ENCODE measurements at regions not wholly inside any gene's neighbourhood (a gene's known extent, or its start where the extent isn't known, plus 50 kb on each side); places are given as distances from the start of the nearest gene placed in this dataset.
"Not testable (repeated sequence)": the region's sequence is repeated elsewhere in the genome, so short reads cannot be mapped to it uniquely, and the experiment has no call there.

DNA sequence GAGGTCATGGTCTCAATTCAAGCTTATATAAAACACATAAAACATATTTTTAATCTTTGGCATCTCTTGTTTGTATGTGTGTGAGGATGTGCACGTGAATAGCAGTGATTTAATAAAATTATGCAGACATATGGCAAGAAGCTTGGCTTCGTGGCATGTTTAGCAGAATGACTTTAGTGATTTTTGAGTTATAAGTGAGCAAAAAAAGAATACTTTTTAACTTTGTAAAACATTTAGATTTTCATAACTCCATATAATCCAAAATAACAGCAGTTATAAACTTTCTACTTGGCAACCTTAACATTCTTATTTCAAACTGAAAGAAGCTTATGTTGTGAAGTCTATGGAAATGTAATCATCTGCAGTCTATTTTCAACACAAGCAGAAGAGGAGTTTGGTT lies 120.6 kb downstream of the SLITRK1 start:
- in situ Hi-C loops (cut with MboI) (no loop called here), intact Hi-C loops (cut with micrococcal nuclease; ENCODE audit: unreplicated experiment) (no loop called here)
- no peaks in the 10 kb centered on the region for H3K4me1 ChIP-seq (ENCODE audit: control insufficient read depth, insufficient read depth, low read length)
- RAD21 ChIA-PET (ENCODE audit: unreplicated experiment), result interaction anchor here (0.7 kb wide), 1 partner anchor 19 kb away, joined by 3 read pairs; no protein-coding TSS in a partner anchor
- no peak overlapping the region for H3K4me2 ChIP-seq (ENCODE audit: control insufficient read depth, insufficient read depth)
- DNase-seq (ENCODE audit: low read depth, low spot score), result no peak
- no peaks in the 10 kb centered on the region for H3K36me3 ChIP-seq (ENCODE audit: control insufficient read depth in 2 of 2, insufficient read depth in 2 of 2, low read length in 1 of 2)
- no peaks in the 10 kb centered on the region for H3K79me2 ChIP-seq (ENCODE audit: control insufficient read depth, insufficient read depth, low read length)
- POLR2A ChIA-PET, result no interaction called here
- no peak for ATAC-seq
- H3K27me3 ChIP-seq (replicated peaks in 1 of 2; ENCODE audit: control insufficient read depth in 2 of 2, insufficient read depth in 2 of 2, low read length in 1 of 2), result no peaks in the 10 kb centered on the region
- no peak for FAIRE-seq
- SMC1A ChIA-PET (ENCODE audit: uncharacterized antibody, unreplicated experiment), result no interaction called here
- H3K9me3 ChIP-seq (replicated peaks; ENCODE audit: control insufficient read depth, insufficient read depth, low read length), result no peaks in the 10 kb centered on the region
- CTCF ChIA-PET, result no interaction called here
- H3K9ac ChIP-seq (ENCODE audit: control insufficient read depth, insufficient read depth, low read length), result no peak overlapping the region
- H4K20me1 ChIP-seq (ENCODE audit: control insufficient read depth, insufficient read depth), result no peaks in the 10 kb centered on the region
- no peak overlapping the region for H3K4me3 ChIP-seq
- BruUV-seq (replicated peaks), result no TSS peak
- TF ChIP-seq SMC3 (IDR thresholded peaks at IDR 0.05; ENCODE audit: borderline replicate concordance, low read length) (no peak), SUZ12 (IDR thresholded peaks at IDR 0.05; ENCODE audit: unreplicated experiment) (no peak), JUND (IDR thresholded peaks at IDR 0.05; ENCODE audit: low read depth, low read length) (no peak), IKZF1 (conservative IDR thresholded peaks at IDR 0.05) (no peak), EGR1 (IDR thresholded peaks at IDR 0.05; ENCODE audit: borderline replicate concordance in 1 of 2, low read depth in 2 of 2, low read length in 2 of 2) (no peak), ZNF384 (IDR thresholded peaks at IDR 0.05; ENCODE audit: borderline replicate concordance, low read depth, low read length) (no peak), NBN (IDR thresholded peaks at IDR 0.05) (no peak), CHD2 (IDR thresholded peaks at IDR 0.05; ENCODE audit: borderline replicate concordance, low read depth, low read length) (no peak), SMAD5 (IDR thresholded peaks at IDR 0.05; ENCODE audit: low read depth) (no peak), RUNX3 (IDR thresholded peaks at IDR 0.05; ENCODE audit: low read length) (no peak), HDAC2 (IDR thresholded peaks at IDR 0.05) (no peak), CHD1 (IDR thresholded peaks at IDR 0.05; ENCODE audit: low read depth, low read length) (no peak), POLR2AphosphoS5 (IDR thresholded peaks at IDR 0.05; ENCODE audit: low read length) (no peak), CUX1 (IDR thresholded peaks at IDR 0.05; ENCODE audit: insufficient replicate concordance, low read depth, low read length) (no peak), BMI1 (IDR thresholded peaks at IDR 0.05; ENCODE audit: borderline replicate concordance) (no peak), MEF2A (IDR thresholded peaks at IDR 0.05; ENCODE audit: insufficient read depth, low read depth, low read length) (no peak)
- no peak overlapping the region for H3K27ac ChIP-seq (ENCODE audit: control insufficient read depth, insufficient read depth)
- WGBS (ENCODE audit: insufficient coverage, insufficient replicate concordance, low lambda C conversion rate, missing lambda C conversion rate), result 0% methylated on average over 2 of the region's 2 CpGs
- H2AFZ ChIP-seq (ENCODE audit: control insufficient read depth, low read depth, low read length), result no peak overlapping the region

- H3K9ac ChIP-seq (ENCODE audit: control insufficient read depth, insufficient read depth, low read length); BruUV-seq (replicated peaks); H3K4me3 ChIP-seq; ATAC-seq; H2AFZ ChIP-seq (ENCODE audit: control insufficient read depth, low read depth, low read length); FAIRE-seq; H3K27ac ChIP-seq (ENCODE audit: control insufficient read depth, insufficient read depth); POLR2A ChIA-PET; H3K79me2 ChIP-seq (ENCODE audit: control insufficient read depth, insufficient read depth, low read length); intact Hi-C loops (cut with micrococcal nuclease; ENCODE audit: unreplicated experiment); H4K20me1 ChIP-seq (ENCODE audit: control insufficient read depth, insufficient read depth); H3K4me2 ChIP-seq (ENCODE audit: control insufficient read depth, insufficient read depth); in situ Hi-C loops (cut with MboI); SMC1A ChIA-PET (ENCODE audit: uncharacterized antibody, unreplicated experiment); CTCF ChIA-PET; H3K27me3 ChIP-seq (replicated peaks in 1 of 2; ENCODE audit: control insufficient read depth in 2 of 2, insufficient read depth in 2 of 2, low read length in 1 of 2); H3K36me3 ChIP-seq (ENCODE audit: control insufficient read depth in 2 of 2, insufficient read depth in 2 of 2, low read length in 1 of 2); DNase-seq (ENCODE audit: low read depth, low spot score); H3K4me1 ChIP-seq (ENCODE audit: control insufficient read depth, insufficient read depth, low read length); RAD21 ChIA-PET (ENCODE audit: unreplicated experiment); H3K9me3 ChIP-seq (replicated peaks; ENCODE audit: control insufficient read depth, insufficient read depth, low read length): not testable (repeated sequence)
- WGBS (ENCODE audit: insufficient coverage, insufficient replicate concordance, low lambda C conversion rate, missing lambda C conversion rate), result 76% methylated on average over 2 of the region's 2 CpGs
These were observed 127.1 kb downstream of the SLITRK1 start for GRCh38 chr13:83755210-83755609.

All from GM12878 (cell line).